HG02678 (cell line): ENCODE measurements at regions not wholly inside any gene's neighbourhood (a gene's known extent, or its start where the extent isn't known, plus 50 kb on each side); places are given as distances from the start of the nearest gene placed in this dataset.
A peak's percentile ranks its signal among the peaks of the same experiment; 100 is the strongest.
"Not testable (repeated sequence)": the region's sequence is repeated elsewhere in the genome, so short reads cannot be mapped to it uniquely, and the experiment has no call there.

ENCODE experiments used
- ATAC-seq: cut with Tn5 transposase; IDR thresholded peaks from one replicate; pipeline ENCODE4 v1.9.1; 2021; ENCODE audit warnings: mild to moderate bottlenecking, moderate library complexity; ENCODE audit not compliant: unreplicated experiment

DNA sequence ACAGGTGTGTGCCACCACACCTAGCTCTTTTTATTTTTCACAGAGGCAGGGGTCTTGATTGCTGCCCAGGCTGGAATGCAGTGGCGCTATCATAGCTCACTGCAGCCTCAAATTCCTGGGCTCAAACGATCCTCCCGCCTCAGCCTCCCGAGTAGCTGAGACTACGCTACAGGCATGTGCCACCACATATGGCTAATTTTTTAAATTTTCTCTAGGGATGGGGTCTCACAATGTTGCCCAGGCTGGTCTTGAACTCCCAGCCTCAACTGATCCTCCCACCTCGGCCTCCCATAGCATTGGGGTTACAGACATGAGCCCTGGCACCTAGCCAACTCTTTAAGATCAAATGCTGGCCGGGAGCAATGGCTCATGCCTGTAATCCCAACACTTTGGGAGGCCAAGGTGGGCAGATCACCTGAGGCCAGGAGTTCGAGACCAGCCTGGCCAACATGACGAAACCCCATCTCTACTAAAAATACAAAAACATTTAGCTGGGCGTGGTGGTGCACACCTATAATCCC is 50.6 kb upstream of the MYL10 start:
- ATAC-seq, result not testable (repeated sequence)

DNA sequence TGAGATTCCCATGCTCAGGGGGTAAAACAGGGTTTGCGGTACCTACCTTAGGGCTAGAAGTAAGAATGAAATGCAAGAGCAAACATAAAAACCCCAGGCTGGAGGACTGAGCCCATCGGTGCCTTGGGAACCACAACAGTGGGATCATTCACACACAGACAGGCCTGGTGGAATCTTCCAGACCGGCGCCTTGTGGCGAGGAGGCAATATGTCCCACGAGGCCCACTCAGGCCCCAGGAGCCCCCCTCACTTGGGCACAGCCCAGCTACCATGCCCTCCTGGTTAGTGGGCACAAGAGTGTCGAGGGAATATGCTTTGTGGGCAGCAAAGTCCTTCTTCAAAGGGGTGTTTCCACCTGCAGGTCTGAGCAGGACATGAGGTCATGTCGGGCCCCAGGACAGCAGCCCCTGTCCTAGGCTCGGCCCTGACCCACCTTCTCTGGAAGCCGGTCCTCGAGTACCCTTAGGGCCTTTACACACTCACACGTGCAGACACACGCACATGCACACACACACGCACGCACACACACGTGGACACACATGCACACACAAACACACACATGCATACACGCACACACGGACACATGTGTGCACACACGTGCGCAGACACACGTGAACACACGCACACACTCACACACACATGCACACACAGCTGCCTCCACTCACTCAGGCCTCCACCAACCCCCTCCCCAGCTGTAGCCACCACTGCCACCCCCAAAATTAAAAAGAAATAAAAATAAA is 51.5 kb upstream of the MYL10 start:
- ATAC-seq, result no peak

DNA sequence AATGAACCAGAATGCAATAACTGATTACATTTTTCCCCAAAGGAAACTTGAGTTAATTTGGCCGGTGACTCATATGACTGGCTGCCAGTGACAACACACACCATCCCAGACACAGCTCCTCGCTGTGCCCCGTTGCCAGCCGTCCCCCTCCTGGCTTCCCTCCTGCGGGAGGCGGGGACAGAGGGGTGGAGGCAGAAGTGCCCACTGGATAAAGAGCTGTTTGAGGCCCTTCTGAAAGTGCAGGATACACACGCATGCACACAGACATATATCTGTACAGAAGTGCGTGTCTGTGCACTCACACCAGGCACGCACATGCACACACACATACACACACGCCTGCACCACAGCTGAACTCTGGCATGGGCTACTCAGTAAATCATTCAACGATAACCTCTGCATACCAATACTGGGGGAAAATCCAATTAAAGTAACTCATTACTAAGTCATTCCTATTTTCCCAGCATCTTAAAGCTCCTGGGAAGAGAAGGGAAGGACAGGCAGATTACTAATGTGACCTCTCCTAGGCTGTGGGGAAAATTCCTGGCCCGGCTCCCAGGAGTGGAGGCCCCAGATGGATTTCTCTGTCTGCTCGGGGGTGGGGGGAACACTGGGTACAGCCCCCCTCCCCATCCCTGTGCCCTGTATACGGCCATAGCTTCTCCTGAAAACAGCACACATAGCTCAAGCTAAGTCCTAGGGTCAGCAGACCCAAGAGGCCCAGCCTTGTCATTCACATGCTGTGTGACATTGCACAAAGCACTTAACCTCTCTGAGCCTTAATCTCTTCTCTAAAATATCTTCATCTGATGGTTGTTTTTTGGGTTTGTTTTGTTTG is 52.3 kb upstream of the MYL10 start:
- ATAC-seq, result no peak

DNA sequence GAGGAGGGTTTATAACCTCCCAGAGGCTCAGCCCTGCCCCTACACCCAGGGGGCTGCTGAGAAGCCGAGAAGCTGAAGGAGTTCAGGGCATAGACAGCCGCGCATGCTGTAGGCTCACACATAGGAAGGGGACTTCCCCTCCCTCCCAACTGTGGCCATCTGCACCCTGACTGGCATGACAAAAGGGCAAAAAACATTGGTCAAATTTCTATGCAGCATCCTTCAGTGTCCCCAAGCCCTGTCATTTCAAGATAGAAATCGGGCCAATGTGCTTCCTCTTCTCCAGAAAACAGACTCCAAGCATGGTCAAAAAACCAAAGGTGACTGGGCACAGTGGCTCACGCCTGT is 55.9 kb upstream of the MYL10 start:
- ATAC-seq, result no peak

DNA sequence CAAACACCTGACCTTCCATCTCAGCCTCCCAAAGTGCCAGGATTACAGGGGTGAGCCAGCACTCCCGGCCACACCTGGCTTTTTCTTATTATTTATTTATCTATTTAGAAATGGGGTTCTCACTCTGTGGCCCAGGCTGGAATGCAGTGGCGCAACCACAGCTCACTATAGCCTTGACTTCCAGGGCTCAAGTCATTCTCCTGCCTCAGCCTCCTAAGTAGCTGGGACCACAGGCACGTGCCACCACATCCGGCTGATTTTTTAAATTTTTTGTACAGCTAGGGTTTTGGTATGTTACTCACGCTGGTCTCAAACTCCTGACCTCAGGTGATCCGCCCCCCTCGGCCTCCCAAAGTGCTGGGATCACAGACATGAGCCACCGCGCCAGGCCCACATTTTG is 56.9 kb upstream of the MYL10 start:
- ATAC-seq, result no peak

DNA sequence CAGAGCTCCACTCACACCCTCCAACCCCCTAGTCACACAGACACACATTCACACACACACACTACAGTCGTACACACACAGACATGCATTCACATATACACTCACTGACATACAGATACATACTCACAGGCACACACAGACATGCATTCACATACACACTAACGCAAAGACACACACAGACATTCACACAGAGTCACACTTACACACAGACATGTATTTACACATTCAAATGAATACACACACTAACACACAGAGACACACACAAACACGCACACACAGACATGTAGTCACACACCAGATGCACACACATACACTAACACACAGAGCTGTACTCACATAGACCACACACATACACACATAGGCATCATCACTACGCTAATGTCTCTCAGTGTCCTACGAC is 58.0 kb upstream of the MYL10 start:
- ATAC-seq, result no peak

DNA sequence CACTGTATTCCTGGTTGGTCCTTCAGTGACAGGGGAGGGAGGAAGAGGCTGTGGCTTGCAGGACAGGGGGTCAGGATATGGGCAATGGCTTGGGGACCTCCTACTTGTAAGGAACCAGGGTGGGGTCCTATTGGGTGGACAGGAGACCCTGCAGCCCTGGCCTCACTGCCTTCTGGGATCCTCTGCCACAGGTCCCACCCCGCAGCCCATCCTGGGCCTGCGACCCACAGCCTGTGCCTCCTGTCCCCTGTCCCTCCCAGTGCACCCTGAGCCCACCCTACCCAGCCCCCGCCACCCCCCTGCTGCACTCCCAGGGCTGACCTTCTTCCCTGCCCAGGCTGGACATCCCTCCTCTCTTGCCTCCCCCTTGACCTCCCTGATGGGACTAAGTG is 58.7 kb upstream of the MYL10 start:
- no peak for ATAC-seq

DNA sequence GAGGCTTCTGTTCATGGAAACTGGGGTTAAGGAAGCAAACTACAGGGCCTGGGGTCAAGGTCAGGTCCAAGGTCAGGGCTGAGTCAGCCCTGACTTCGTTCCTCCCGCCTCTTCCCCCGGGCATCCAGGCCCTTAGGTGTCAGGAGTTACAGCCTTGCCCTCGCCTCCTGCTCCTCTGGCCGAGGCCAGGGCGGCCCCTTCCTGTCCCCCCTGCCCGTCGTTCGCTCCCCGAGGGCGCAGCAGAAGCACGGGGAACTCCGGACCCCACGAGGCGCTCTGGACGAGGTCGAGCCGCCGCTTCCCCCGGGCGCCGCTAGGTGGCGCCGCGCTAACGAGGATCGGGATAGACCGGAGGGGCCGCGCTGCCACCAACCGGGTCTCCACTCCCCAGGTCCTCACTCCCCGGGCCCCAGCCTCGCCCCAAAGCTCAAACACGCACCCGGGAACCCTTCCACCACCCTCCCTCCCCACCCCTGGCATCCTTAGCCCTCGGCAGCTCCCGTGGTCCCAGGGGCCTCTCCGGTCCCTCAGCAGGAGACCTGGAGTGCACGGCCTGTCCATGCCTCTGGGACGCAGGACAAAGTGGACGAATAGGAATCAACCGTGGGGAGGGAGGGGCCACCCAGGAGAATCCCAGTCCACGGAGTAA is 59.2 kb upstream of the MYL10 start:
- peak; percentile 69 for ATAC-seq

DNA sequence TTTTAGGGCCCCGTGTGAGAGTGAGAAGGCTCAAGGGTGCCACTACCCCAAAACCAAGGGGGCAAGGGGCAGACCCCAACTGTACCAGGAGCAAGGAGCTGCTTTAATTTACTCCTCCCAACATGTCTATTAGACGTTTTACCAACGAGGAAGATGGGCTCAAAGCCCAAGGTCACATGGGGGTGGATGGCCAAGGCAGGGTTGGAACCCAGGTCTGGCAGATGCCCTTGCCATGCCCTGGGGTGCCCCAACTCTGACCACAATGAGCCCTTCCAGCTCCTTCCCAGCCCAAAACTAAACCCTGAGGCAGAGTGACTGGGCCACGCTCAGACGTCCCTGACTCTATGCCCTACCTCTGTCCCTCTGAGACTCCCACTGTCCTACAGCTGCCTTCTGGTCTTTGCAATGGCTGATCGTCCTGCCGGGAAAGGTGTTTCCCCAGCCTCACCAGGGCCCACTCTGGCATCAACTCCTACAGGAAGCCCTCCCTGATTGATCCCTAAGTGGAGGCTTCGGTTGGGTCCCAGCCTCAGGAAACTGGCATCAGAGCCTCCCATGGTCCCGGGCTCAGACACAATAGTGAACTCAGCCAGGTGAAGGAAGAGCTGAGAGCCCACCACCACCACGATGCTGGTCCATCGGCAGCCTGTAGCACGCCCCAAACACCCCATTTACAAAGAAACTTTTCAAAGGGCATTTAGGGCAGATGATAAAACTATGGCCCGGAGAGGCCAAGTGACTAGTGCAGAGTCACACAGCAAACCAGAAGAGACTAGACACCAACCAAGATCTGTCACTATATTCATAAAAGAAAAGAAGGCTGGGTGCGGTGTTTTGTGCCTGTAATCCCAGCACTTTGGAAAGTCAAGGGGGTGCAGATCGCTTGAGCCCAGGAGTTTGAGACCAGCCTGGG is 60.2 kb upstream of the MYL10 start:
- no peak for ATAC-seq

DNA sequence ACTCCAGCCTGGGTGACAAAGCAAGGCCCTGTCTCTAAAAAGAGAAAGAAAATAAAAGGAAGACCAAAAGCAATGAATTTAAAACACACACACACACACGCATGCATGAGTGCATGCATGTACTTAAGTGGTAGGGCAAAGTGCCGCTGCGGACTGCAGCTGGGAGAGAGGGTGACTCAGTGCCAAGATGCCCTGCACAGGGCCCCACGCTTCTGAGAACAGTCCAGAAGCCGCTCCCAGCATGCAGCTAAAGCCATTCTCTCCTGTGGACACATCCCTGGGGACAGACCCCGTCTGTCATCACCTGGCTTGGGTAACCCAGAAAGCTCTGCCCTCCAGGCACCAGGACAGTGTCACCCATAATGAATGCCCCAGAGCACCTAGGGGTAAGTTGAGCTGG is 61.0 kb upstream of the MYL10 start:
- no peak for ATAC-seq

DNA sequence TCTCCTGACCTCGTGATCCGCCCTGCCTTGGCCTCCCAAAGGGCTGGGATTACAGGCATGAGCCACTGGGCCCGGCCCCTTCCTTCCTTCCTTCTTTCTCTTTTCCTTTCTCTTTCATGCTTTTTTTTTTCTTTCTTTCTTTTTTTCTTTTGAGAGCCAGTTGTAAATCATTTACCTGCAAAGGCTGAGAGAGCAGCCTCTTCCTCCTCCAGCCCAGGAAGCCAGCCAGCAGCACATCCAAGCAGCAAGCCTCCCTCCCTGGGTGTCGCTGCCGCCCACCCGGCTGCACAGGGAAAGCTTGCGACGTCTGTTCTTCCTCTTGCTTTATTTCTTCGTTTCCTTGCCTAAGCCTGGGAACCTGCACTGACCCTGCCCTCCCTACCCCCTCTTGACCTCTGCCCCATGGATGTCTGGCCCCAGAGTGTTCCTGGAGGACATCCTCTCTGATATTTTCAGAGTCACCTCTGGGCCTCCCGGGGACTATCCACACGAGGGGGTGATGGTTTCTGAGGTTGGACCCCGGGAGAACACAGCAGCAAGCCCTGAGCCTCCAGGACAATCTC is 62.8 kb upstream of the MYL10 start:
- ATAC-seq, result no peak

DNA sequence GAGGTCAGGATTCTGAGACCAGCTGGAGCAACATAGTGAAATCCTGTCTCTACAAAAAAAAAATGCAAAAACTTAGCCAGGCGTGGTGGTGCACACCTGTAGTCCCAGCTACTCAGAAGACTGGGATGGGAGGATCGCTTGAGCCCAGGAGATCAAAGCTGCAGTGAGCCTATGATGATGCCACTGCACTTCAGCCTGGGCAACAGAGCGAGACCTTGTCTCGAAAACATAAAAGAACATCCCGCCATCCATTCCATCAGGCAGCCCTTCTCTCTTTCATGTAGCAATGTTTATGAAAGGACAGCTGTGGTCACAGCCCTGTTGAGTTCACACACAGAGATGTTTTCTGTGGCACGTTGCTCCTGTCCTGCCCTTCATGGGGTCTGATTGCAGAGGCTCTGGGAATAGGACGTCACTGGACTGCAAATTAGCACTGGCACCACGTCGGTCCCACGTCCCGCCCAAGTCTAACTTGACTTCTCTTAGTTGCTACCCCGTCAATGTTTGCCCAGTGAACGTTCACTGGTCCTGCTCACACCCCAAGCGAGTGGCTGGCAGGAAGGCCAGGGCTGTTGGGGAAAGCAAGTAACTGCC is 64.5 kb upstream of the MYL10 start:
- no peak for ATAC-seq

DNA sequence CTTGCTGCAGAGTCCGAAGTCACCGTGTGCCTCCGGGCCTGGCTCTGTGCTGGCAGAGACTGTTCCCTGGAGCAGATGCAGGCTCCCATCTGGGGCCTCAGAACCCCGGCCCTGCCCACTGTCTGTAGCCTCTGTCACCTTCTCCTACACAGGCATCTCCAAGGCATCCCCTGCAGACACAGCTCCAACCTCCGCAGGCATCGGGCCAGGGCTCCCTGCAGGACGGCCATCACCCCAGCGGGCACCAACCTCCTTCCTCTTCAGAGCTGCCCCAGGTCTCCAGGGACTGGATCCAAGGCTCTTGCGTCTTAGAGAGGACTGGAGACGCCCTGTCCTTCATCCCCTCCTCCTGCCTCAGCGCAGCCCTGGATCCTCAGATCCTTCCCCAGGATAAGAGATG is 69.9 kb upstream of the MYL10 start:
- ATAC-seq, result no peak

DNA sequence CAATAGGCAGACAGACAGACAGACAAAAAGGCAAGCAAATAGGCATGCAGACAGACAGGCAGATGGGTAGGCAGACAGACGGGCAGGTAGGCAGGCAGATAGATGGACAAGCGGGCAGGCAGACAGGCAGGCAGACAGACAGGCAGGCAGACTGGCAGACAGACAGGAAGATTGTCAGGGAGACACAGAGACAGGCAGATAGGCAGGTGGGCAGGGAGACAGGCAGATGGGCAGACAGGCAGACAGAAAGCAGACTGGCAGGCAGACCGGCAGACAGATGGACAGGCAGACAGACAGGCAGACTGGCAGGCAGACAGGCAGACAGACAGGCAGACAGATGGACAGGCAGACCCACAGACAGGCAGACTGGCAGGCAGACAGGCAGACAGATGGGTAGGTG is 70.3 kb upstream of the MYL10 start:
- no peak for ATAC-seq

DNA sequence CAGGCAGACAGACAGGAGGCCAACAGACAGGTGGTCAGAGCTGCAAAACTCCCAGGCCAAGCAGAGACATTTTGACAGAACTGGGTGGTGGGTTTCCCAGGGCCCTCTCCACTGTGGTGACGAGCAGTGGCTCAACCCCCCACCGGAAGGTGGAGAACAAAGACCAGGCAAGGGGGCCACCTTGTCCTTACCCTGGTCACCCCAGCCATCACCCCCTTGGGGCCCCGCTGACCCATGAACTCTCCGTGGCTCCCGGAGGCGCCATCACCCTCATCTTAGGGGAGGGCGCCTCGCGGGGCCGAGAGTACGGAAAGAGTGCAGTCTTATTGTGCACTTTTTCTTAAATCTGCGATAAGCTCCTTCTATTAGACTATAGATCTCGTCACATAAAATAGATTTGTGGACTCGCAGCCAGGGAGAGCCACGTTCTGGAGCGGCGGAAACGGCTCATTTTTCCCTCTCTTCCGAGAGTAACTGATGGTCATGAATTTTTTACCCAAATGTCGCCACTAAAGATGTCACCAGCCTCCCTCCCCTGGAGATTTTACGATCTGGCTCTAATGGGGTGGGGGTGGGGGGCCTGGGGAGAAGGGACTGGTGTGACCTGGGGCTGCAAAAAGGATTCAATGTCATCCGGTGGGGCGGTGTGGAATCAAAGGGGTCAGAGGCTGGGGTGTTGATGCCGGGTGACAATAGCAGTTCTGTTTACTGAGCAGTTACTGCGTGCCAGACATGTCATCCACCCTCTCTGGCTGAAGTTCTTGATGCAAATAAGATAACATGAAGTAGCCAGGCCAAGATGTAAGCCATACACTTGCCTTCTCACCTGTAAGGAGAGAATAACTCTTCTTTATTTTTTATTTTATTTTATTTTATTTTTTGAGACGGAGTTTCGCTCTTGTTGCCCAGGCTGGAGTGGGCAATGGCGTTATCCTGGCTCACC is 71.1 kb upstream of the MYL10 start:
- ATAC-seq, result no peak

DNA sequence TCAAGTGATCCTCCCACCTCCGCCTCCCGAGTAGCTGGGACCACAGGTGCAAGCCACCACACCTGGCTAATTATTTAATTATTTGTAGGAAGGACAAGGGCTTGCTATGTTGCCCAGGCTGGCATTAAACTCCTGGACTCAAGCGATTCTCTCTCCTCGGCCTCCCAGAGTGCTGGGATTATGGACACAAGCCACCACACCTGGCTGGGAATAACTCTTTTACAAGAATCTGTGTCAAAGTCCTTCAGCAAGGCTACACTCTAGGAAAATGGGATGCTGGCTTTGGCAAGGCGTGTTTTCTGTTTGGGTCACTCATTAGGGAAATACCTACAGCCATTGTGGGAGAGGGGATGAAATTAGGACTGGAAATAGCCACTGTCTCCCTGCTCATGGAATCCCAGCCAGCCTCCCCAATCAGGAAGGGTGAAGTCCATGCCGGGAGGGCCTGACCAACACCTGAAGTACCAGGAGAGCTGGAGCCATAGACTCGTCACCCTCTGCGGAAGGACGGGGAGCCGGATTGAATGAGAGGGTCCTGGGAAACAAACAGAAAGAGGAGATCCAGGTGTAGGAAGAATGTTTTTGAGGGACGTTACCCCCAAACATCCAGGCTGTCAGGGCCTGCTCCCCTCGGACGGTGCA is 72.2 kb upstream of the MYL10 start:
- ATAC-seq, result no peak

DNA sequence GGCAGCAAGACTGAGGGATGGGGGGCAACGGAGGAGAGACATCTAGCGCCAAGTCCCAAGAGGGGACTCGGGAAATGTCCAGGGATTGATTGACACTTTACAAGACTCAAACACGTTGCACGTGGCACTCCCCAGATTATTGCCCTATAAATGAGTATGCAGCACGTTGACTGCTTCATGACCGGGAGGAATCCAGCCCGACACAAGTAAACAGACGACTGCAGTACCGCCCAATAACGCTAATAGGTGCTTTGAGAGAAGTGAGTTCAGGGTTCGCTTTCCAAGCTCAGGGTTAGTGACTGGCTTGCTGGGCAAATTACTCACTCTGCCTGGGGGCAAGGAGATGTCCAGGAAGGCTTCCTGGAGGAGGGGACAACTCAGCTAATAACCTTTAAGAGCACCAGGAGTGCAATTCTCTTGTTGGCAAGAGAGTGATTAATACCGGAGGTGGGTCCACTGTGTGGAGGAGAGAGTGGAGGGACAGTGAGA is 73.3 kb upstream of the MYL10 start:
- no peak for ATAC-seq

DNA sequence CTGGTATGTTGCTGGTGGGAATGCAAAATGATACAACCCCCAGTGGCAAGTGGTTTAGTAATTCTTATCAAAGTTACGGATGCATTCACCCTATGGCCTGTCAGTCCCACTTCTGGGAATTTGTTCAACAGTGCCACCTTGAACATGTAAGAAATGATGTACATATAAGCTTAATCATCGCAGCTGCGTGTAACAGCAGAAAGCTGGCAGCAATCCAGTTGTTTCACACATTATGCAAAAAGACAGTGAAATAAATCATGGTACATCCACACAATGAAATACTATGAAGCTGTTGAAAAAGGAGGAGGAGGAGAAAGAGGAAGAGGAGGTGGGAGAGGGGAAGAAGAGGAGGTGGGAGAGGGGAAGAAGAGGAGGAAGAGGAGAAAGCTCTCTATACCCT is 76.2 kb upstream of the MYL10 start:
- ATAC-seq, result no peak
